HG02852 (cell line): ENCODE measurements at regions not wholly inside any gene's neighbourhood (a gene's known extent, or its start where the extent isn't known, plus 50 kb on each side); places are given as distances from the start of the nearest gene placed in this dataset.

Source experiments
- ATAC-seq: cut with Tn5 transposase; IDR thresholded peaks from one replicate; pipeline ENCODE4 v1.9.1; 2021; ENCODE audit warnings: mild to moderate bottlenecking, moderate library complexity; ENCODE audit not compliant: unreplicated experiment

DNA sequence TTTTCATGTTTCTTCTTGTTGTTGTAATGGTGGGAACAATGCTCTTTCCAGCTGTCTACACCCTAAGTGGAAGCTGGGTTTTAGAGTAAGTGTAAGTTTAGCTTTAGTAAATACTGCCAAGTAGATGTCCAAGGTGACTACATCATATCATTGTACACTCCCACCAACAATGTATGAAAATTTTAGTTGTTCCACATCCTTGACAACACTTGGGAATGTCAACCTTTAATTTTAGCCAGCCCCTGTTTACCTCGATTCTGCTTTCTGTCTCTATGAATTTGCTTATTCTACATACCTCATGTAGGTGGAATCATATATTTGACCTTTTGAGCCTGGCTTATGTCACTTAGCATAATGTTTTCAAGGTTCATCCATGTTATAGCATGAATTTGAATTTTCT lies 93.0 kb downstream of the MTPAP start:
- ATAC-seq = no peak

DNA sequence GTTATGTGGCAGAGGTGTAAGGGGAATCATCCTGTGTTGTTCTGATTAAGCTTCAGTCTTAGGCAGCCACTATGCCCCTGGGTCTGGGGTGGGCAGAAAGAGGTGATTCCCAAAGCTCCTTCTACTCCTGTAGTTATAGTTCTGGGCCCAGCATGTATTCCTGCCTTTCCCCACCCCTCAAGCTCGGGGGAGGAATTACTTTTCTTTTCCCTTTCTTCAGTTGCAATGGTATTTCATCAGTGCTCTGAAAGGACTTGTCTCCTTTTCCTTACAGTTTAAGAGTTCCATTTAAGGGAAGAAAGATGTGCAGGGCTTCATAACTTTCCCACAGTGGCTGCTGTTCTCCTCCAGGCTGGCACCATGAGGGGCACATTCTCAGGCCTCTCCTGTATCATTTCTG lies 94.2 kb downstream of the MTPAP start:
- ATAC-seq = no peak

DNA sequence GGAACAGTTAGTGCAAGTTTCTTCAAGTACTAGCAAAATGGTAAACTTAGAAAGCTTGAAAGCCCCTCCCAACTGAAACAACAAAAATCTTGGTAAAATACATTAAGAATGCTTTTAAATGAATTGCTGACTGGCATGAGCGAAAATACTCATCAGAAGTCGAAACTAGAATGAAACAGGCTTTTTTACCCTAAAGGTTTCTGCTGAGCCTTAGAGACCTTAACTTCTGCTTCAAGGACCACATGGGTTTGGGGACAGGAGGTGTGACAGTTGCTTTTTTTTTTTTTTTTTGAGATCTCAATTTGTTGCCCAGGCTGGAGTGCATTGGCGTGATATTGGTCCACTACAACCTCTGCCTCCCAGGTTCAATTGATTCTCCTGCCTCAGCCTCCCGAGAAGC lies 100.3 kb downstream of the MTPAP start:
- no peak for ATAC-seq

DNA sequence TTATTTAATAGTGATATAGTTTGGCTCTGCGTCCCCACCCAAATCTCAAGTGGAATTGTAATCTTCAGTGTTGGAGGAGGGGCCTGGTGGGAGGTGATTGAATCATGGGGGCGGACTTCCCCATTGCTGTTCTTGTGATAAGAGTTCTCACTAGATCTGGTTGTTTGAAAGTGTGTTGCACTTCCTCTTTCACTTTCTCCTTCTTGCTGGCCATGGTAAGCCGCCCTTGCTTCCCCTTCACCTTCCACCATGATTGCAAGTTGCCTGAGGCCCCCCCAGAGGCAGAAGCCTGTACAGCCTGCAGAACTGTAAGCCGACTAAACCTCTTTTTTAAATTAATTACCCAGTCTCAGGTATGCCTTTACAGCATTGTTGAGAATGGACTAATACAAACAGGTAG lies 101.4 kb downstream of the MTPAP start:
- no peak for ATAC-seq

DNA sequence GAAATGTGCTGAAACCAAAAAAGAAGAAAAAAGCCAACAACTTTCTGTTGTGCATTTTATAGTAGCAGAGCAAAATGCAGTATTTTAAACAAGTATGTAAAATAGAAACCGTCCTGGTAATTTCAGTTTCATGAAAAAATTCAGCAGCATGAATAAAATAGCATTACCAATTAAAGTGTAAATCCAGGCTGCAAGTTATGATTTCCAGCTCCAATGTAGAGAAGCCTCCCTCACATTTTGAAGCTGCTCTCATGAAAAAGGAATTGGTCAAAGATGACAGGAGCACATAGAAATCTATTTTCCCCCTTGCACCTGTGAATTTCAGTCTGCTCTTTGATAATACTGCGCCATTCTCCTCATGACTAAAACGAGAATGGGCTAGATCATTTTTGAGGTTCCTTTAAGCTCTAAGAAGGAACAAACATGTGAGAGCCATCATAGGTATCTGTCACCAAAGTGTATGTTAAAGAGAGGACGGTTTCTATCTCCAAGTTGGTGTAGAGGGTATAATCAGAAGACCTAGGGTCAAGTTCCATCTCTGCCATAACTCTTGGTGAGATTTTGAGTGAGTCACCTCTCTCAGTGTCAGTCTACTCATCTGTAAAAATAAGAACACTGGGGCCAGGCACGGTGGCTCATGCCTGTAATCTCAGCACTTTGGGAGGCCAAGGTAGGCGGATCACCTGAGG lies 107.5 kb downstream of the MTPAP start:
- ATAC-seq = no peak

DNA sequence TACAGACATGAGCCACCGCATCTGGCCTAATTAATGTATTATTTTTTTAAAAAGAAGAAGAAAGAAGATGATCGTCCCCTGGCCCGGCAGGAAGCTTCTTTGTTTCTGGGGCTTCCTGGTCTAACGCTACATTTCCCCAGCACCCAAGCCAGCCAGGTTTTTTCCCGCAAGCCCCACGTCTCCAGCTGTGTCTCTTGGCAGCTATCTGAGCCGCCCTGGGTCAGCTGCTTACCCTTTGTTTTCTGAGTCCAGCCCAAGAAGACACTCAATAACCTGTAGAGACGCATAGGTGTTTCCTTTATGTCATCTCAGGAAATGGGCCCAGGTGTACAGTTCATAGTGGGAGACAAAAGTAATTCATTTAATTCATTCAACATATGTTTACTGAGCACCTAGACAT lies 110.2 kb downstream of the MTPAP start:
- ATAC-seq = no peak

DNA sequence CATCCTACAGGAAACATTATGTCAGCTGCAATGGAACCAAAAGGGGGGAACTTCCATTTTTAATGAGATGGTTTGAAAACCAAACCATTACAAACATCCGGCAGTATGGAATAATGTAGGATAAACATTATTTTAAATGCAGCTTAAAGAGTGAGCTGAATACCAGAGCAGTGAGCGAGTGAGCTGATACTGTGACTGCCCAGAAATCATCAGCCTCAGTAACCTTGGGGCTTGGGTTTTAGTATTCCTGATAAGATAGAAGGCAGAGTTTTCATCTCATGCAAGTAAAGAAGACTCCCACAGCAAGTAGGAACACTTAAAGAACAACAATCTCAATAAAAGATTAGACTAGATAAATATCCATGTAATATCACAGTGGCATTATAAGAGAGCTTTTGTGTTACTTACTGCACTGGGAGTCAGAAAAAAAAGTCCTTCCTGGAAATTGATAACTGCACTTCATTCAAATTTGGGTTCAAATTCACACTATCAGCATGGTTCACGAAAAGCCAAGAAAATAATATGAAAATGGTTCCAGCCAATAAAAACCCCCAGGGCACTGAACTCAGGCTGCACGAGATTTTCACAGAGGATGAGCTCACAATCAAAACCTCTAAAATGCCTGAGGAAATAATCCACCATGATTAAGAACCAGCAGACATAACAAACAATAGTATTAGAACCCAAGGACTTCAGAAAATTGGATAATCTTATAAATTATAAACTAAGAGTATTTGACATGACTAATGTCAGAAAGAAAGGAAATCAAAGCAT lies 115.7 kb downstream of the MTPAP start:
- ATAC-seq = no peak

DNA sequence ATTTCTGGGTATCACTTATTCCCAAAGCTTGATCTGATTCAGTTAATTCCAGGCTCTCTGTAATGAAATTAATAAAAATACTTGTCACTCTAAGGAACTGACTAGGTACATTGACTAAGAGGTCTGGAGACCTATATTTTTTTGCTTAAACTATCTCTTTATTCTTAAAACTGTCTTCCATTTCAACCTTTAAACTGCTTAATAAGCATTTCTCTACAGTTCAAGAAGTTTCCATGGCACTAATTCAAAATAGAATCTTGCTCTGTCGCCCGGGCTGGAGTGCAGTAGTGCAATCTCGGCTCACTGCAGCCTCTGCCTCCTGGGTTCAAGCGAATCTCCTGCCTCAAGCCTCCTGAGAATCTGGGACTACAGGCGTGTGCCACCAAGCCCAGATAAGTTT lies 117.4 kb downstream of the MTPAP start:
- no peak for ATAC-seq

DNA sequence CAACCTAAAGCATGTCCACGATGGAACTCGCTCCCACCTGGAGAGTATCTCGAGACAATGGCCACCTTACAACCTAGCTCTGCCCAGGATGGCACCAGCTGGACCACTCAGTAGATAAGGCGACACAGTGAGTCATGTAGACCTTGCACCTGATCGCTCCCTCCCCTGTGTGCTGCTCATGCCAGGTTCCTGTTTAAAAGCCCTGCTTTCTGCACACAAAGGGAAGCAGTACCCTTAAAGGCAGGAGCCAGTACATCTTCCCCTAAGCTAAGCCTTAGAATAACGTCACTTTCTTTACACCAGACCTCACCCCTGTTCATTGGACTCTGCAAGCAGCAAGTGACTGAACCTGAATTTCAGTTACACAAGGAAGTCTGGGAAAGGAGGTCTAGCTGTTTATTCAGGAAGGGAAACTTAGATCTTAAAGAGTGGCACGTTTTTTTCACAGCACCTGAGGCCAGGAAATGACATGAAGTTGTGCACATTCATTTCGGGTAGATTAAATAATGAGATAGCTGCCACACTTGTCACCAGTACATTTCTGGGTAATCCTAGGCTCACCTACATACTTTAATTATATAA lies 117.9 kb downstream of the MTPAP start:
- no peak for ATAC-seq

DNA sequence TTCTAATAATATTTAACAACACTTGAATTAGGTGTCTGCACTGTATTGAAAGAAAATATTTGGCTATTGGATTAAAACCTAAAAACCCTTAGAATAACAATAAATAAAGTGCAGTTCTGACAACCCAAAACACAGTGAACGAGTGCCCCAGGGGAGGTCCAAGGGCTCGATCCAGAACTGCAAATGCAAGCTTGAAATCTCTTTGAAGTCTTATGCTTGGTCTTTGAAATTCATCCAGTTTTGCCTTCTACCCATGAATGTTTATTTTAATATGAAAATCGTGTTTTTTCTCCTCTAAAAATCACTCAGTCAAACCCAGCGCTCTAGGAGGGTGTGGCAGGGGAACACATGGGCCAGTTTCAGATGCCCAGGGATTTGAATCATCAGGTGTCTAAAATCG lies 119.5 kb downstream of the MTPAP start:
- no peak for ATAC-seq

DNA sequence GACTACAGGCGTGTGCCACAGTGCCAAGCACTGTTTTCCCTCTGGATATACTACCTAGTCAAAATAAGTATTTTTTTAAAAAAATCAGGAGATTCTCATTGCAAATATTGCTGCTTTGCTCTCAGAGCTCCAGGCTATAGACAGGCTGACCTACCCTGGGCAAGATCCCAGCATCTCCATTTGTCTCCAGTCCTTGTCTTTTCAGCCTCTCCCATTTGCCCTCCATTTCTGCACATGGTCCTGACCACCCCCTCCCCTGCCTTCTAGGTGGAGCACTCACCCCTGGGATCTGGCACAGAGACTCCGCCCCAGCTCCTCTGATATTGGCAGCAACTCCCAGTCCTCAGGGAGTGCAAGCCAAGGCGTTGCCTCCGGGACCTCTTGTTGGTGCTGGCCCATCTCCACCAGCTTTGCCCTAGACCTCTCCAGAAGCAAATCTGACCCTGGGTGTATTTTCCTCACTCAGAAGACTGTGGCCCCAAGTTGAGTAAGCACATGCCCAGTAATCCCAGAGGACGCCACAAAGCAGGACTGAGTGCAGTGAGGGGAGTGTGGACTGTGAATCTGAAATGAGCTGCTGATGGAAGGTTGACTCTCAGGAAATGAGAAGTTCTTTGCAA lies 120.6 kb downstream of the MTPAP start:
- ATAC-seq = no peak

DNA sequence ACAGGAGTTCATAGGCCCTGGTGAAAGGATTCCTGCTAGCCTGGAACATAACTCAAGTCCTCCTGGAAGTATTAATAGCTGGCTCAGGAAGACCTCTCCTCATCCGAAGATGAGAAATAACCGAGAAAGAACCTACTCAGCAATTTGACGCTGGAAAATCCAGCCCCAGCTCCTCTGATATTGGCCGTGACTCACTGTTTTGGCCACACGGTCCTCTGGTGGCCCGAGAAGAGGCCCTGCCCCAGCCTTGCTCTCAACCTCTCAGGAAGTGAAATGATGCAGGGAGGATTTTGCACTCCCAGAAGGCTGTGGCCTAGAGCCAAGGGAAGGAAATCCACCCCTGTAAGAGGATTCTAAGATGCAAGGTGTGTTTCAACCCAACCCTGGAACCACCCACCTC lies 121.6 kb downstream of the MTPAP start:
- no peak for ATAC-seq

DNA sequence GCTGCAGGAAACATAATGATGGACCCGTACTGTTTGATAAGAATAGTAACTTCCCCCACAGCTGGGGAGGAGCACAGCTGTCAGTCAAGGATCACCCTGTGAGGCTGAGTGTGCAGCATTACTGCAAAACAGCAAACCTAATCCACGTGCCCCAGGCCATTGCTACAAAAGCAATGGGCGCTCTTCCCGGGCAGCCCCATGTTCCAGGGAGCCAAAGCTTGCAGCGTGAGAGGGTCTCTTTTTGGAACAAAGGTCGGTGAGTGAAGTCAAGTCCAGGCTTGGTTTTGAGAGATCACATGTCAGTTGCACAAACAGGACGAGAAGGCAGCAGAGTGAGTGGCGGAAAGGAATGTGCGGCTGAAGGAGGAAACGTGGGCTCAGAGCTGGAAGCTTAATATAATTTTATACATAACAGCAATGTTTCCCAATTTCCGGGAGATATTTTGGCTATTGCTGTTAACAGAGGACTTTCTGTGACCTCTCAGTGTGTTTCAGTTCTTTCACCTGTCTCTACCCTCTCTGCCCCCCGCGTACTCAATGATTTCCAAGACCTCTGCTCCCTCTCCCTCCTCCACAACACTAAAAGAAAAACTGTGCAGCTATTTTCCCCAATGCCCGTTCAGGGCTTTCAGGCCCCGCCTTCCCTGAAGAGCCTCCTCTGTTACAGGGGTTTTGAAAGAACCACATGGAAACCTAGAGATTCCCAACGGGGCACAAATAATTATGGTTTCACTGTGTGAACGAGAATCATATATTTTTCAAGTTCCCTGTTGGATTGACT lies 128.9 kb downstream of the MTPAP start:
- ATAC-seq = no peak

DNA sequence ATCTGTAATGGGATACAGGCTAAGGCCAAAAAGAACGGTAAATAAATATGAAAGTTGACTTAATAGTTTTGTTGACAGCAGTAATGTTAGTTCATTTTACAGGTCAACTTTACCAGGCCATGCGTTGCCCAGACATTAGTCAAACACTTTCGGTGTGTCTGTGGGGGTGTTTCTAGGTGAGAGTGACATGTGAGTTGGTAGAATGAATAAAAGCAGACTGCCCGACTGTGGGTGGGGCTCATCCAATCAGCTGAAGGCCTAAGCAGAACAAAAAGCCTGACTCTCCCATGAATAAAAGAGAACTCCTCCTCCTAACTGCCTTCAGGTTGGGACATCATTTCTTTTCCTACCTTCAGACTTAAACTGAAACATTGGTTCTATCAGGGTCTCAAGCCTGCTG lies 132.3 kb downstream of the MTPAP start:
- no peak for ATAC-seq

DNA sequence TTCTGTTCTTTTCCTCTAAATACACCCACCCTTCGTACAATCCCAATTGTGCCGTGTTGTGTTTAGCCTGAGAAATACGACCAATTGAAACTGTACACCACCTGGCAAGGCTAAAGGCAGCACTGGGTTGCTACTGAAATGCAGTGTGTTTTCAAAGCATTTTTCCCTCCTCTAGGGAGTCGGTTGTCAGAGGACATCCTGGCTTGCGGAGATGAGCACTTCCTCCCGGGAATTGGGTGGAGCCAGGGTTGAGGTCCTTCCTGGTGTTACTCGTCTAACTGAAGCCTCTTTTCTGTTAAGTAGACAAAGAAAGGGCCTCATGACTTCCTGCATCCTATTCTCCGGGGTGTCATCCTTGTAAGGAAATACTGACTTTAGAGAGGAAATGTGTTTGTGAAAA lies 133.5 kb downstream of the MTPAP start:
- no peak for ATAC-seq

DNA sequence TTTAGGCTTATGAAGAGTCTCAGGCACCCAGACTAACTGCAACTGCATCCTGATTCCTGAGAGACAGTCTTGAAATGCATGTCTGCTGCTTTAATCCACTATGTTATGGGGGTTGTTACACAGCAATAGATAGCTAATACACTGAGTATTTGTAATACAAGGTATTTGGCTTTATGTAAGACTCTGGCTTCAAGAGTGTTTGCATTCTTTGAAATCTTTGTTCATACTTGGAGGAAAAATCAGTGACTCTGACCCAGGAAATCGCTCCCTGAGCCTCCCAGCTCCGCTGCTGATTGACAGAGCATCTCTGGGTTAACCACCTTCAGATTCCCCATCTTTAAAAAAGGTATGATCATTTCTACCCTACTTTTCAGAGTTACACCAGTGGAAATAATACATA lies 133.9 kb downstream of the MTPAP start:
- no peak for ATAC-seq

DNA sequence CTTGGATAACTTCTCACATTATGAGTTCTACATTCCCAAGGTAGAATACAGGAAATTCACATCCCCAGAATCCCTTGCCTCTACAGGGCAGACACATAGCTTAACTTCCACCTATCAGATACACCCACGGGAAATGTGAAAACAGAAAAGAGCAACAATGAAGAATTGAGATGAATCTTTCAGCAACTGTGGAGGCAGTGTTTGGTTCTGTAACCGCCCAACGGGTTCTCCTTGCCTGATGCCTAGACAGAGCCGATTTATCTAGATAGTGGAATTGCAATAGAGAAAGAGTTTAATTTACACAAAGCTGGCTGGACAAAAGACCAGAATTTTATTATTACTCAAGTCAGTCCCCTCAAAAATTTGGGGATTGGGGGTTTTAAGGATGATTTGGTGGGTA lies 138.8 kb downstream of the MTPAP start:
- ATAC-seq = no peak

DNA sequence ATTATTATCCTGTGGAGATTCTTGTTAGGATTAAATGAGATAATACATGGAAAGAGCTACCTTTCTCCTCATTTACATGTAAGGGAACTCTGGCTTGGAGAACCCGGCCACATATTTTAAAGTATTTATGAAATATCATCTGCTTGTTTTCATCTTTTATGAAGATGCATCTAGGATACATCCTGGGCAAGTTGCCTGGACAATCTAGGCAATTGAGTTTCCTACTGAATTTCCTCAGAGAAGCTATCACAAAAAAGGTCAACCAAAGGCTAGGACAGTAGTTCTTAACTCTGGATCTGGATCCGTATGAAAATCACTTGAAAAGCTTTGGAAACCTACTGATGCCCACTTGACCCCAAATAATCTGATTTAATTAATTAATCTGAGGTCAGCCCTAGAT lies 140.7 kb downstream of the MTPAP start:
- ATAC-seq = no peak

DNA sequence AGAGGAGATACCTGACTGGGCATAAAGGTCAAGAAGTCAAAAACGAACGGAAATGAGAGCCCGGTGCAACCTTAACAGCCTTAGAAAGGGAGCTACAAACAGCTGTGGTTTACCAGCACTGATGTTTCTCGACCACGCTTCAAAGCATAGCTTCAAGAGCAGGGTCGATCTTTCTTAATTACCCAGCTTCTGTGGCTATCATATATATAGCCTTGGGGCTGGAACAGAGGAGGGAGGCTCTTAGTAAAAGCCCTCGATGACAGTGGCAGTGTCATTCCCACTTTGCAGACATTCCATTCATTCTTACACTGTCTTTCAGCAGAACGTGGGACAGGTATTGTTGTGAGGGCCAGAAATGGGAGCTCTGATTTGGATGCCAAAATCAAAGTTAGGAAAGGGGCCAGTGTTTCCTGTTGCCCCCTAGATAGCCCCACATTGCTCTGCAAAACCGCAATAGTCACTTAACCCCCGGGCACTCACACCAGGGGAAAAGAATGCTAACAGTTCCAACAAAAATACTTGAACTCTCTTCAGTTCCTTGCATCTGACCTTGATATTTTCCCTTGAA lies 141.5 kb downstream of the MTPAP start:
- peak; percentile 57 for ATAC-seq

DNA sequence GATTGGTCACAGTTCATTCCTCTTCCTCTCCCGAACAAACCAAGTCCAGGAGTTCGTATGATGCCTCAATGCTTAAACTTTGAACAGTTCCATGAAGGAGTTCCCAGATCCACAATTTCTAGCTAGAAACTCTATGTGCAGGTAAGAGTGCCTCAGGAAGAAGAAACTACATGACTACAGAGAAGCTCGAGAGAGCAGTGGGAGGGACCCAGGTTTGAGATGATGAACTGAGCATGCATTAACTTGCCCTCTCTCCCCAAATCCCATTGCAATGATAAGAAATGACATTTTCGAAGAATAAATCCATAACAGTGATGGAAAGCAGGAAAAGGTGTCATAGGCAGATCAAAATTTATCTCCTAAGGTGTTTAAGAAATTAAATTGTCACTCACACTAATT lies 140.6 kb upstream of the JCAD start:
- ATAC-seq = no peak
